ENCODE measurements at regions not wholly inside any gene's neighbourhood (a gene's known extent, or its start where the extent isn't known, plus 50 kb on each side); places are given as distances from the start of the nearest gene placed in this dataset.

DNA sequence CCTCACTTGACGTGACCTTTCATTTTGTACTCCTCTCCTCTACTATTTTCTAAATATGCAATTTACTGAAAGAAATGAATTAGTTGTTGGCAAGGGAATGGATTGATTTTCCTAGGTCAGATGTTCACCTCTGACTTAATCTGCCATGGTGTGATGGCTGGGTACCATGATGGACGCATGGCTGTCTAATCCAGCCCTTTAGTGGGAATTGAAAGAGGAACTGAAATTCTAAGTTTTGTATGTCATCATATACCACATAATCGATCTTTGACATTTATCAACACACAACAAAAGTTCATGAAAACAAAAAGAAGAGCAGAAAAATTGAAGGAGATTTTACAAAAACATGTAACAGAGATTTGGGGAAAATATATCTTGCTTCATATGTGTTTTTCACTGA is 331.3 kb upstream of the SNX7 start:
- intact Hi-C loops (cut with DNase I, micrococcal nuclease), result no loop called here
- ChIA-PET POLR2A (no interaction called here), CTCF (no interaction called here)
- no peak overlapping the region for H3K4me3 Mint-ChIP-seq
- Histone ChIP-seq H3K27me3 (ENCODE audit: control insufficient read depth in 1 of 2, insufficient read depth in 2 of 2, low read length in 2 of 2) (no peaks in the 10 kb centered on the region), H3K9me3 (ENCODE audit: control insufficient read depth in 1 of 2, insufficient read depth in 1 of 2, low read length in 2 of 2) (no peaks in the 10 kb centered on the region), H3K27ac (ENCODE audit: low read depth in 1 of 2, low read length in 2 of 2) (no peak overlapping the region), H3K4me3 (ENCODE audit: low read length) (no peak overlapping the region), H3K36me3 (ENCODE audit: insufficient read depth, low read length) (no peaks in the 10 kb centered on the region), H3K4me1 (ENCODE audit: insufficient read depth, low read length) (no peaks in the 10 kb centered on the region)
- ATAC-seq (ENCODE audit: poor library complexity), result no peak
- DNase-seq, result no peak
- TF ChIP-seq, protein P1, sequence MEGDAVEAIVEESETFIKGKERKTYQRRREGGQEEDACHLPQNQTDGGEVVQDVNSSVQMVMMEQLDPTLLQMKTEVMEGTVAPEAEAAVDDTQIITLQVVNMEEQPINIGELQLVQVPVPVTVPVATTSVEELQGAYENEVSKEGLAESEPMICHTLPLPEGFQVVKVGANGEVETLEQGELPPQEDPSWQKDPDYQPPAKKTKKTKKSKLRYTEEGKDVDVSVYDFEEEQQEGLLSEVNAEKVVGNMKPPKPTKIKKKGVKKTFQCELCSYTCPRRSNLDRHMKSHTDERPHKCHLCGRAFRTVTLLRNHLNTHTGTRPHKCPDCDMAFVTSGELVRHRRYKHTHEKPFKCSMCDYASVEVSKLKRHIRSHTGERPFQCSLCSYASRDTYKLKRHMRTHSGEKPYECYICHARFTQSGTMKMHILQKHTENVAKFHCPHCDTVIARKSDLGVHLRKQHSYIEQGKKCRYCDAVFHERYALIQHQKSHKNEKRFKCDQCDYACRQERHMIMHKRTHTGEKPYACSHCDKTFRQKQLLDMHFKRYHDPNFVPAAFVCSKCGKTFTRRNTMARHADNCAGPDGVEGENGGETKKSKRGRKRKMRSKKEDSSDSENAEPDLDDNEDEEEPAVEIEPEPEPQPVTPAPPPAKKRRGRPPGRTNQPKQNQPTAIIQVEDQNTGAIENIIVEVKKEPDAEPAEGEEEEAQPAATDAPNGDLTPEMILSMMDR (IDR thresholded peaks at IDR 0.05), result no peak
- H3K9me3 Mint-ChIP-seq, result no peaks in the 10 kb centered on the region
- no peak overlapping the region for H3K27ac Mint-ChIP-seq
- H3K4me1 Mint-ChIP-seq (ENCODE audit: low read depth), result no peaks in the 10 kb centered on the region
- H3K36me3 Mint-ChIP-seq (ENCODE audit: low read depth), result no peaks in the 10 kb centered on the region
- H3K27me3 Mint-ChIP-seq, result peaks cover 5% of the 10 kb centered on the region

DNA sequence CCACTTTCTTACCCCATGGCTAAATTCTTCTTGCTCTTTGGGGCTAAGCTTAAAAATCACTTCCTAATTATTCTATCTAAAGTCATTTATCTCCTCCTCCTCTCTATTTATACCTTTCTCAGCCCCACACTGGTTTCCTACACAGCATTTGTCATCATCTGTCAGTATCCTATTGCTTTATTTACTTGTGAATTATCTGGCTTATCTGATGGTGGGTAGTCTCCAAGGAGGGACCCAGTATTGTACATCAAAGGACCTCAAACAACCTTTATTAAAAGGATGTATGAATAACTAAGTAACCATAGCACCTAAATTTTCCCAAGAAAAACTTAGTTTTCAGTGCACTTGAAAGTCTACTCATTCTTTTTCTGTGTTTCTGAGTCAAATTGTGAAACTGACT is 332.7 kb upstream of the SNX7 start:
- TF ChIP-seq, protein P1 (IDR thresholded peaks at IDR 0.05), result no peak
- Histone ChIP-seq H3K4me3 (ENCODE audit: low read length) (no peak overlapping the region), H3K36me3 (ENCODE audit: insufficient read depth, low read length) (no peaks in the 10 kb centered on the region), H3K9me3 (ENCODE audit: control insufficient read depth in 1 of 2, insufficient read depth in 1 of 2, low read length in 2 of 2) (no peaks in the 10 kb centered on the region), H3K27me3 (ENCODE audit: control insufficient read depth in 1 of 2, insufficient read depth in 2 of 2, low read length in 2 of 2) (no peaks in the 10 kb centered on the region), H3K27ac (ENCODE audit: low read depth in 1 of 2, low read length in 2 of 2) (no peak overlapping the region), H3K4me1 (ENCODE audit: insufficient read depth, low read length) (peaks cover 2% of the 10 kb centered on the region)
- intact Hi-C loops (cut with DNase I, micrococcal nuclease), result no loop called here
- CTCF ChIA-PET, result interaction anchor here (0.7 kb wide), 1 partner anchor 216 kb away, joined by 3 read pairs; no protein-coding TSS in a partner anchor
- H3K27me3 Mint-ChIP-seq, result peaks cover 5% of the 10 kb centered on the region
- H3K4me3 Mint-ChIP-seq, result no peak overlapping the region
- no peak overlapping the region for H3K27ac Mint-ChIP-seq
- ATAC-seq (ENCODE audit: poor library complexity) (no peak), DNase-seq (no peak)
- peaks cover 4% of the 10 kb centered on the region for H3K4me1 Mint-ChIP-seq (ENCODE audit: low read depth)
- no peaks in the 10 kb centered on the region for H3K9me3 Mint-ChIP-seq
- POLR2A ChIA-PET, result no interaction called here
- H3K36me3 Mint-ChIP-seq (ENCODE audit: low read depth), result no peaks in the 10 kb centered on the region

DNA sequence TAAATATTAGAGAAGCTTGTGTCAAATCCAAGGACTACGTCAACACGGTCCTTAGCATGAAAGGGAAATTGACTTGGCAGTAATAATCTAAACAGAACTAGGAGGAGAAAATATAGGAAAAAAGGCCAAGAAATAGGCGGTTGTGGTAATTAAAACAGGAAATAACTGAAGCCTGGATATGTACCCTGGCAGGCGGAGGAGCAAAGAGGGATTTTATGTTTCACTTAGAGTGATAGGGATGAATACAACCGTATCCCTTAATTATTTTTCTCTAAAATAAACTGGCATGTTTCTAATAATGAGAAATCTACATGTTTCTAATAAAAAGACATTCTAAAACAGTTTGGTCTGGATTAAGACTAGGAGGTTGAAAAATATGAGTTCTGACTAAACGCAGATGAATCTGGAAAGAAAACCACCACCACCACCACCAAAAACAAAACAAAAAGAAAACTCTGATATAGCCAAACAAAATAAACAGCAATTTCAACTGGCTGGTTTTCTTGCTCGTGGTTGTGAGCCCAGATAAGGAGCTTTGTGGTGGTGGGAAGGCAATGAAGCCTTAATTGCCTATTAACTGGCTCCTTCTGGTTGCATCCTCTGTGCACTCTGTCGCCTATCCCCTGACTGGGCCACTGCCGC is 334.2 kb upstream of the SNX7 start:
- peaks cover 11% of the 10 kb centered on the region for H3K4me1 Mint-ChIP-seq (ENCODE audit: low read depth)
- H3K27ac Mint-ChIP-seq, result no peak overlapping the region
- DNase-seq (no peak), ATAC-seq (ENCODE audit: poor library complexity) (no peak)
- ChIA-PET POLR2A (no interaction called here), CTCF (no interaction called here)
- Histone ChIP-seq H3K27ac (ENCODE audit: low read depth in 1 of 2, low read length in 2 of 2) (no peak overlapping the region), H3K9me3 (ENCODE audit: control insufficient read depth in 1 of 2, insufficient read depth in 1 of 2, low read length in 2 of 2) (no peaks in the 10 kb centered on the region), H3K27me3 (ENCODE audit: control insufficient read depth in 1 of 2, insufficient read depth in 2 of 2, low read length in 2 of 2) (no peaks in the 10 kb centered on the region), H3K4me1 (ENCODE audit: insufficient read depth, low read length) (peaks cover 5% of the 10 kb centered on the region), H3K4me3 (ENCODE audit: low read length) (no peak overlapping the region), H3K36me3 (ENCODE audit: insufficient read depth, low read length) (no peaks in the 10 kb centered on the region)
- no peaks in the 10 kb centered on the region for H3K9me3 Mint-ChIP-seq
- no peak overlapping the region for H3K4me3 Mint-ChIP-seq
- no peaks in the 10 kb centered on the region for H3K27me3 Mint-ChIP-seq
- intact Hi-C loops (cut with DNase I, micrococcal nuclease), result no loop called here
- H3K36me3 Mint-ChIP-seq (ENCODE audit: low read depth), result no peaks in the 10 kb centered on the region
- TF ChIP-seq, protein P1 (IDR thresholded peaks at IDR 0.05), result no peak

Data from CD4-positive, alpha-beta T cell (primary cell).